ENCODE measurements at regions not wholly inside any gene's neighbourhood (a gene's known extent, or its start where the extent isn't known, plus 50 kb on each side); places are given as distances from the start of the nearest gene placed in this dataset.
"Not testable (repeated sequence)": the region's sequence is repeated elsewhere in the genome, so short reads cannot be mapped to it uniquely, and the experiment has no call there.

DNA sequence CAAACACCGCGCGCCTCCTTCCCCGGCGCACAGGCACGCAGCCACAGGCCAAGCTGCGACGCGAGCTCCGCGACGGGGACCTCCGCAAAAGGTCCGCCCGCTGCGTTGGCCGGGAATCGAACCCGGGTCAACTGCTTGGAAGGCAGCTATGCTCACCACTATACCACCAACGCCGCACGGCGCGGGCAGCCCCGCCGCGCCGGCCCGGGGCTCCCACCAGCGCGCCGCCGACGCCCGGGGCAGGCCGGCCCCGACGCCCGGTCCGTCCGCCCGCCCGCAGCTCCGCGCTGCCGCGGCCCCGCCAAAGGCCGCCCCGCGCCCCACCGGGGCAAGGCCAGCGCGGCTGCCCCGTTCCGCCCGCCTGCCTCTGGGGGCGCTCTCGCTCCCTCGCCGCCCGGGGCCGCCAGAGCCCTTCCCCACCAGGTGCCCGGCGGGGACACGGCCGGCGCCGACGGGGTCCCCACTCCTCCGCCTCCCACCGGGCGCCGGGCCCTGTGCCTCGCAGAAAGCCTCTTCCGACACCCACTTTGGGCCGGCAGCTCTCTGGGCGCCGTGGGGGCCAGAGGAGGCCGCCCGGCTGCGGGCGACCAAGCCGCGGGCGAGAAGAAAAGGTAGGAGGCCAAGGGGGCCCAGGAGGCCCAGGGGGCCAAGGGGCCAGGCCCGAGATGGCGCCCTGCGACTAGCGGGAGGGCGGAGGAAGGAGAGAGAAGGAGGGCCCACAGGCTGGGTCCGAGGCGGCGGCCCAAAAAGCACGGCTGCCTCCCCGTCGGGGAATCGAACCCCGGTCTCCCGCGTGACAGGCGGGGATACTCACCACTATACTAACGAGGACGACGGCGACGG, 50.2 kb upstream of the FCGR2A start:
- DNase-seq (ENCODE audit: low read depth in 2 of 2) = not testable (repeated sequence)

DNA sequence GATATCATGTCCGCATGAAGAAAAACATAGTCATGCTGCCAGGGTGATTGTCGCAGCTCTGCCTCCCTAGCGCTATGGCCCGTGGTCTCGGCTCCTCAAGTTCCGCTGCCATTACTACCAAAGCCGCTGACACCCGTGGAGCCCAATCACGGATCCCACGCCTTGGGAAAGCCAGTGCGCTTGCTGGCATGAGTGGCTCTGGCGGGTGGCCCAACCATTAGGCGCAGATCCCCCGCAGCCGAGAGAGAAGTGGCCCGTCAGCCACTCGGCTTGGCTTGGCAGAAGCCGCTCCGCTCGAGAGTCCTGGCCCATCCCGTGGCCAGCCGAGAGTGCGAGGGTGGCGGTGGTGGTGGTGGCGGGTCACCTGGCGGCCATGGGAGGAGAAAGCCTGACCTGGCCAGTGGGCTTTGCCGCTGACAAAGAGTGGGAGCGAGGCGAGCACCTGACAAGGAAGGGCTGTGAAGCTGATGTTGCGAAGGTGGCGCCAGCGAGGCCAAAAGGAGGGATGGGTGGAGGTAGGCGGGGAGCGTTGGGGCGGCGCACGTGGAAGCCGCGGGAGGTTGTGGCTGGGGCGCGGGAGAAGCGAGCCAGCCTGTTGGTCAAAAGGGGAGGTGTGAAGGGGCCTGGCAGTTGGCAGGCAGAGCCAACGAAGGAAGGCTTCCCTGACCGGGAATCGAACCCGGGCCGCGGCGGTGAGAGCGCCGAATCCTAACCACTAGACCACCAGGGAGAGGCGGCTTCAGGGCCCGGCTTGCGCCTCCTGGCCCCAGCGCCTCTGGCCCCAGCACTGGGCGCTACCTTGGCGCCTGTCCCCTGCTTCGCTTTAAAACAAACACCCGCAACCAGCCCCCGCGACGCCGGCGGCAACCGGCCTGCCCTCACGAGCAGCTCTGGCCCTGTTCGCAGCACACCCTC, 51.0 kb upstream of the FCGR2A start:
- DNase-seq (ENCODE audit: low read depth in 2 of 2) = not testable (repeated sequence)

- not testable (repeated sequence) for DNase-seq (ENCODE audit: low read depth in 2 of 2)
These were observed 53.4 kb upstream of the FCGR2A start for GRCh38 chr1:161451698-161452348.

GRCh38 chr1:161447760-161448332, 57.4 kb upstream of the FCGR2A start:
- not testable (repeated sequence) for DNase-seq (ENCODE audit: low read depth in 2 of 2)

DNA sequence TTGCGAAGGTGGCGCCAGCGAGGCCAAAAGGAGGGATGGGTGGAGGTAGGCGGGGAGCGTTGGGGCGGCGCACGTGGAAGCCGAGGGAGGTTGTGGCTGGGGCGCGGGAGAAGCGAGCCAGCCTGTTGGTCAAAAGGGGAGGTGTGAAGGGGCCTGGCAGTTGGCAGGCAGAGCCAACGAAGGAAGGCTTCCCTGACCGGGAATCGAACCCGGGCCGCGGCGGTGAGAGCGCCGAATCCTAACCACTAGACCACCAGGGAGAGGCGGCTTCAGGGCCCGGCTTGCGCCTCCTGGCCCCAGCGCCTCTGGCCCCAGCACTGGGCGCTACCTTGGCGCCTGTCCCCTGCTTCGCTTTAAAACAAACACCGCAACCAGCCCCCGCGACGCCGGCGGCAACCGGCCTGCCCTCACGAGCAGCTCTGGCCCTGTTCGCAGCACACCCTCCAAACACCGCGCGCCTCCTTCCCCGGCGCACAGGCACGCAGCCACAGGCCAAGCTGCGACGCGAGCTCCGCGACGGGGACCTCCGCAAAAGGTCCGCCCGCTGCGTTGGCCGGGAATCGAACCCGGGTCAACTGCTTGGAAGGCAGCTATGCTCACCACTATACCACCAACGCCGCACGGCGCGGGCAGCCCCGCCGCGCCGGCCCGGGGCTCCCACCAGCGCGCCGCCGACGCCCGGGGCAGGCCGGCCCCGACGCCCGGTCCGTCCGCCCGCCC, 58.1 kb upstream of the FCGR2A start:
- not testable (repeated sequence) for DNase-seq (ENCODE audit: low read depth in 2 of 2)

DNA sequence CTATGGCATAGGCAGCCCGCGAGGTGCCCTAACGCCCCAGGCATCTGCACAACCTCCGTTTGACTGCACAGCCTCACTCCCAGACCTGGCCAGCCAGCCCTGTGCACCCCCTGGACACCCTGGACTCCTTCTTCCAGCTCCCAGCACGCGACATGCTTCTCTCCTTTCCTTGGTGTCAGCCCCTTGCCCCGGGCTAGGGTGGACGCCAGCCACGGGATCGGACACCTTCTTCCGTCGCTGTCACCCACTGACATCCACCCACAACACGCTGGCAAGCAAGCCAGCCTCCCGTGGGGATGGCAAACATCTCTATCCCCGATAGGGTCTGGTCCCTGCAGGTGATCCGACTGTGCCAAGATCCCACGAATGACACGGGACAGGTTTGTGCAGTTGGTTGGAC, 60.5 kb upstream of the FCGR2A start:
- not testable (repeated sequence) for DNase-seq (ENCODE audit: low read depth in 2 of 2)

GRCh38 chr1:161444255-161444654, 61.0 kb upstream of the FCGR2A start:
- DNase-seq (ENCODE audit: low read depth in 2 of 2) = not testable (repeated sequence)

GRCh38 chr1:161440312-161440894, 64.9 kb upstream of the FCGR2A start:
- peak; percentile 47 to 64 for DNase-seq (ENCODE audit: low read depth in 2 of 2)

- DNase-seq (ENCODE audit: low read depth in 2 of 2) = no peak
These were observed 65.7 kb upstream of the FCGR2A start for GRCh38 chr1:161439280-161440232.

GRCh38 chr1:161433191-161433590, 65.5 kb upstream of the CFAP126 start:
- DNase-seq (ENCODE audit: low read depth in 2 of 2) = not testable (repeated sequence)

DNA sequence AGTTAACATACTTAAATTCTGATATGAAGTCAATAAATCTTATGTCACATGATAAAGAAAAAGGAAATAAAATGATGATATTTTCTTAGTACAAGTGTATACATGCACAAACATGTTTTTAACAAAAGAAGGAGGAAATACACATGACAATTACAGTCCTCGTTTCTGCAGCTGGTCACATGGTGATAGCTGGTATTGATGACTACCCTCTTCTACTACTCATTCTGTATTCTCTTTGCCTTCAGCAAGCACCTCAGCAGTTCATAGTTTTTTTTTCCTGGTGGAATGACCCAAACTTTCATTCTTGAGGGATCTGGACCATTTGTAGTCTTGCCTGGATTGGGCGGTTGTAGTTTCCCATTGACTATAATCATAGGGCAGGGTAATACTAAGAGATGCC, 64.4 kb upstream of the CFAP126 start:
- DNase-seq (ENCODE audit: low read depth in 2 of 2) = no peak

- DNase-seq (ENCODE audit: low read depth in 2 of 2) = peak; percentile 18 to 36
These were observed 60.2 kb upstream of the CFAP126 start for GRCh38 chr1:161427733-161428516.

- not testable (repeated sequence) for DNase-seq (ENCODE audit: low read depth in 2 of 2)
These were observed 55.2 kb upstream of the CFAP126 start for GRCh38 chr1:161422914-161423313.

DNA sequence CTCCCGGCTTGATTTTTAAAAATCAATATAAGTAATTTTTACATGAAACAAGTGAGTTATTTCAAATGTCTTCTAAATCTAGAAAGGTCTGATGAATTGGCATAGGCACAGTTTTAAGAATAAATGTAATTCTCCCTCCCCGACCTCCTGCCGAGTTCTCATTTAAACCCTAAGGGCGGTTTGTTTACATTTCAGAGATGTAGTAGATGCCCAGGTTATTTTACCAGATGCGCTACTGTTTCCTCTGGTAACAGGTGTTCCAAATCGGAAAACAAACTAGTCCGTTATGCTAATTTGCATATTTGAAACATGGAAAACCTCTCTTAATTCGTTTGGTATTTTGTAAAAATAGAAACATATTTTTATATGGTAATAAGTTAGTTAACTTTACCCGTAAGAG, 53.8 kb upstream of the CFAP126 start:
- DNase-seq (ENCODE audit: low read depth in 2 of 2) = no peak

- DNase-seq (ENCODE audit: low read depth in 2 of 2) = no peak
These were observed 53.2 kb upstream of the CFAP126 start for GRCh38 chr1:161420763-161421455.

DNA sequence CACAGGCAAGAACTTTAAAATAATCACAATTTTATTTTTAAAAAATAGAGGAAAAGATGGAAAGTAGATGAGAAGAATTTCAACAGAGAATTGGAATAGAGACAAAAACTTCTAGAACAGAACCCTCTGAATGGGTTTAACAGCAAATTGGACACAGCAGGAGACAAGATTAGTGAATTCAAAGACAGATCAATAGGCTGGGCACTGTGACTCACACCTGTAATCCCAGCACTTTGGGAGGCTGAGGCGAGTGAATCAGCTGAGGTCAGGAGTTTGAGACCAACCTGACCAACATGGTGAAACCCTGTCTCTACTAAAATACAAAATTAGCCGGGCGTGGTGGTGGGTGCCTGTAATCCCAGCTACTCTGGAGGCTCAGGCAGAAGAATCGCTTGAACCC, 49.9 kb upstream of the CFAP126 start:
- DNase-seq (ENCODE audit: low read depth in 2 of 2) = not testable (repeated sequence)

Measured in stimulated activated CD4-positive, alpha-beta T cell treated with anti-CD3 and anti-CD28 coated beads, Interleukin-15, amount 100 ng/mL, for 48 hours (primary cell).